Adrenal gland (tissue), 5 donors: ENCODE measurements at regions not wholly inside any gene's neighbourhood (a gene's known extent, or its start where the extent isn't known, plus 50 kb on each side); places are given as distances from the start of the nearest gene placed in this dataset.

ENCODE experiments used
- CTCF ChIP-seq, 6 experiments: fragments of 450-650 bp in 4 of 6; fragments of 200-600 bp in 2 of 6; sonication (generic) in 1 of 6; IDR thresholded peaks; 1 replicate in 5 of 6; 2 replicates in 1 of 6; pipeline versions ENCODE4 v1.5.1 to v1.8.0; 2016 to 2021; ENCODE audit warnings: antibody characterized with exemption in 6 of 6, mild to moderate bottlenecking in 2 of 6, moderate library complexity in 1 of 6
- POLR2A ChIP-seq, 2 donors: fragments of 450-650 bp; IDR thresholded peaks; one replicate each; pipeline ENCODE4 v1.6.1; 2017; ENCODE audit warnings: antibody characterized with exemption in 2 of 2, mild to moderate bottlenecking in 2 of 2, moderate library complexity in 1 of 2
- donor health status: DM: no; HTN: no; CAD: no.

- TF ChIP-seq CTCF (IDR thresholded peaks at IDR 0.05) (no peak), POLR2A (IDR thresholded peaks at IDR 0.05) (no peak)
Measured at GRCh38 chr2:5788447-5788846, 96.3 kb downstream of the SOX11 start.
